Mesothelial cell of epicardium (in vitro differentiated cells): ENCODE measurements at regions not wholly inside any gene's neighbourhood (a gene's known extent, or its start where the extent isn't known, plus 50 kb on each side); places are given as distances from the start of the nearest gene placed in this dataset.
"Not testable (repeated sequence)": the region's sequence is repeated elsewhere in the genome, so short reads cannot be mapped to it uniquely, and the experiment has no call there.

Experiments
- DNase-seq, 2 experiments: peaks; one replicate each; pipeline ENCODE4 v3.0.0; 2021; ENCODE audit warnings: low spot score in 2 of 2; ENCODE audit not compliant: unreplicated experiment in 2 of 2
- H3K27ac Mint-ChIP-seq: 2 replicates; pipeline ENCODE4 v1.8.0; 2021; ENCODE audit warnings: mixed read lengths
- H3K27me3 Mint-ChIP-seq: 2 replicates; pipeline ENCODE4 v1.8.0; 2021; ENCODE audit warnings: low read depth, mixed read lengths
- H3K36me3 Mint-ChIP-seq: 2 replicates; pipeline ENCODE4 v1.8.0; 2021; ENCODE audit warnings: mixed read lengths
- H3K4me1 Mint-ChIP-seq: 2 replicates; pipeline ENCODE4 v1.8.0; 2021; ENCODE audit warnings: mixed read lengths
- H3K4me3 Mint-ChIP-seq: 2 replicates; pipeline ENCODE4 v1.8.0; 2021; ENCODE audit warnings: mild to moderate bottlenecking, moderate library complexity, mixed read lengths
- H3K9me3 Mint-ChIP-seq: 2 replicates; pipeline ENCODE4 v1.8.0; 2021; ENCODE audit warnings: mixed read lengths
- TF ChIP-seq, protein P1 (sequence below): fragments of 200-600 bp; sonication (generic); IDR thresholded peaks from one replicate; pipeline ENCODE4 v1.5.0; 2021; ENCODE audit warnings: antibody characterized with exemption; ENCODE audit not compliant: unreplicated experiment

- no peak for DNase-seq
- Mint-ChIP-seq H3K4me1 (peaks cover 31% of the 10 kb centered on the region), H3K27me3 (no peaks in the 10 kb centered on the region), H3K9me3 (no peaks in the 10 kb centered on the region), H3K4me3 (no peak overlapping the region), H3K27ac (no peak overlapping the region), H3K36me3 (no peaks in the 10 kb centered on the region)
- TF ChIP-seq, protein P1, sequence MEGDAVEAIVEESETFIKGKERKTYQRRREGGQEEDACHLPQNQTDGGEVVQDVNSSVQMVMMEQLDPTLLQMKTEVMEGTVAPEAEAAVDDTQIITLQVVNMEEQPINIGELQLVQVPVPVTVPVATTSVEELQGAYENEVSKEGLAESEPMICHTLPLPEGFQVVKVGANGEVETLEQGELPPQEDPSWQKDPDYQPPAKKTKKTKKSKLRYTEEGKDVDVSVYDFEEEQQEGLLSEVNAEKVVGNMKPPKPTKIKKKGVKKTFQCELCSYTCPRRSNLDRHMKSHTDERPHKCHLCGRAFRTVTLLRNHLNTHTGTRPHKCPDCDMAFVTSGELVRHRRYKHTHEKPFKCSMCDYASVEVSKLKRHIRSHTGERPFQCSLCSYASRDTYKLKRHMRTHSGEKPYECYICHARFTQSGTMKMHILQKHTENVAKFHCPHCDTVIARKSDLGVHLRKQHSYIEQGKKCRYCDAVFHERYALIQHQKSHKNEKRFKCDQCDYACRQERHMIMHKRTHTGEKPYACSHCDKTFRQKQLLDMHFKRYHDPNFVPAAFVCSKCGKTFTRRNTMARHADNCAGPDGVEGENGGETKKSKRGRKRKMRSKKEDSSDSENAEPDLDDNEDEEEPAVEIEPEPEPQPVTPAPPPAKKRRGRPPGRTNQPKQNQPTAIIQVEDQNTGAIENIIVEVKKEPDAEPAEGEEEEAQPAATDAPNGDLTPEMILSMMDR = no peak
Measured at GRCh38 chr2:142286618-142287017, 155.8 kb upstream of the LRP1B start.

DNA sequence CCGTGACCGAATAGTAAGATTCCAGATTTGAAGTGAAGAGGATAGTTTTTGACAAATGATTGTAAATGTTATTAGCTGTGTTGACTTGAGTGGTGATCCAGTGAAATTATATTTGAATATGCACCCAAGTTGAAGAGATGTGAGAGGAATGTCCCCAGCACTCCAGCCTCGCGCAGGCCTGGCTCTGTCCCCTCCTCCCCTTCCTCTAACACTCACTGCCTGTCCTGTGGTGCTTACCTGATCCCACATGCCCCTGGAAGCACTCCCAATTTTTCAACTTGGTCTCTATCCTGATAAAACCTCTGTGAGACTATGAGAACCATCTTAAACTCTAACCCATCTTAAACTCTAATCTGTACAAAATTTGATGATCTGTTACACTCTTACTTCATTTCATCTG, 154.7 kb upstream of the LRP1B start:
- H3K36me3 Mint-ChIP-seq = no peaks in the 10 kb centered on the region

DNA sequence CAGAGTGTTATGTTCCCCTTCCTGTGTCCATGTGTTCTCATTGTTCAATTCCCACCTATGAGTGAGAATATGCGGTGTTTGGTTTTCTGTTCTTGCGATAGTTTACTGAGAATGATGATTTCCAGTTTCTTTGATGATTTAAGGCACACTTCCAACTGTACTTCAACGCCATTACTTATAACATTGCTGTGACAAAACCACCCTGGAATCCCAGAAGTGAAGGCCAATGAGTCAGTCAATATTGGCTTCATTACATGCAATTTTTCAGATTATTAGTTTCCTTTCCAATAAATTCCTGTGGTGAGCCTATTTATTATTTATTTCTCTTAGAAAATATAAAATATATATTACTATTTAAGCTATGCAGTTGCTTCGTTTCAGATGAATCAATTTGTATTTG, 153.5 kb upstream of the LRP1B start:
- not testable (repeated sequence) for H3K36me3 Mint-ChIP-seq, DNase-seq, H3K9me3 Mint-ChIP-seq, H3K4me3 Mint-ChIP-seq, H3K27ac Mint-ChIP-seq, H3K27me3 Mint-ChIP-seq
- peaks cover 17% of the 10 kb centered on the region for H3K4me1 Mint-ChIP-seq

More for the DNA sequence above, 154.7 kb upstream of the LRP1B start:
- Mint-ChIP-seq H3K9me3 (no peaks in the 10 kb centered on the region), H3K27ac (no peak overlapping the region), H3K4me1 (peaks cover 20% of the 10 kb centered on the region), H3K4me3 (no peak overlapping the region), H3K27me3 (no peaks in the 10 kb centered on the region)
- DNase-seq = no peak
- TF ChIP-seq, protein P1 = no peak

DNA sequence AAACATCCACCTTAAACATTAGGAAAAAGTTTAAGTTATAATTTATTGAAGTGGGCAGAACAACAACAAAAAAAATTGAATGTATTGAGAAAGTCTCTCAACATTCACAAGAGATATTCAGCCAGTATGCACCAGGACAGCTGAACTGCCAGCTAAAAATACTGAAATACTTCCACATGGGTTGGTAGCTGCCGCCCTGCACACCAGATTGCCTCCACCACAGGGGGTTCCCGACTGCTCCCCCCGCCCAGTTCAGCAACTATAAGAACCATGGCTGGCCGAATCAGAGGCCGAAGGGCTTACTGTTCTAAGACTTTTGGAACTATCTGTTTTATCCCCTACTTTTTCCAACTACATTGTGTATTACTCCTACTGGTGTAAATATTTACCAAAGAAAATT, 150.0 kb upstream of the LRP1B start:
- Mint-ChIP-seq H3K4me3 (no peak overlapping the region), H3K27ac (no peak overlapping the region), H3K27me3 (no peaks in the 10 kb centered on the region), H3K36me3 (peaks cover 2% of the 10 kb centered on the region), H3K4me1 (peaks cover 8% of the 10 kb centered on the region), H3K9me3 (peaks cover 8% of the 10 kb centered on the region)
- no peak for DNase-seq
- TF ChIP-seq, protein P1 = no peak

GRCh38 chr2:142270990-142271389, 140.2 kb upstream of the LRP1B start:
- TF ChIP-seq, protein P1 = no peak
- Mint-ChIP-seq H3K9me3 (peaks cover 7% of the 10 kb centered on the region), H3K27ac (no peak overlapping the region), H3K27me3 (no peaks in the 10 kb centered on the region), H3K36me3 (no peaks in the 10 kb centered on the region), H3K4me1 (peaks cover 2% of the 10 kb centered on the region), H3K4me3 (no peak overlapping the region)
- no peak for DNase-seq

- no peaks in the 10 kb centered on the region for H3K27me3 Mint-ChIP-seq
- peaks cover 2% of the 10 kb centered on the region for H3K4me1 Mint-ChIP-seq
- no peak overlapping the region for H3K27ac Mint-ChIP-seq
- peaks cover 7% of the 10 kb centered on the region for H3K9me3 Mint-ChIP-seq
- TF ChIP-seq, protein P1 = no peak
- H3K4me3 Mint-ChIP-seq = no peak overlapping the region
- no peaks in the 10 kb centered on the region for H3K36me3 Mint-ChIP-seq
- DNase-seq = no peak
Measured at GRCh38 chr2:142270291-142270690, 139.5 kb upstream of the LRP1B start.
